DMS 273 (cell line): ENCODE measurements at regions not wholly inside any gene's neighbourhood (a gene's known extent, or its start where the extent isn't known, plus 50 kb on each side); places are given as distances from the start of the nearest gene placed in this dataset.

Experiments used
- DNase-seq: peaks from one replicate; lab custom pipeline; 2025; ENCODE audit not compliant: unreplicated experiment; lab: John Stamatoyannopoulos, UW

GRCh38 chr20:23254505-23254904 is 96.1 kb upstream of the NXT1 start:
- no peak for DNase-seq

- DNase-seq, result no peak
These were observed 96.6 kb upstream of the NXT1 start for GRCh38 chr20:23254034-23254433.

GRCh38 chr20:23253524-23253923 is 97.1 kb upstream of the NXT1 start:
- no peak for DNase-seq

- DNase-seq, result no peak
These were observed 98.8 kb upstream of the NXT1 start for GRCh38 chr20:23251779-23252178.

- DNase-seq, result no peak
These were observed 101.0 kb upstream of the NXT1 start for GRCh38 chr20:23249541-23249940.

GRCh38 chr20:23248461-23248882 is 102.1 kb upstream of the NXT1 start:
- DNase-seq, result no peak

GRCh38 chr20:23246717-23247664 is 103.6 kb upstream of the NXT1 start:
- DNase-seq, result no peak

- DNase-seq, result no peak
These were observed 104.9 kb upstream of the NXT1 start for GRCh38 chr20:23245553-23246181.

GRCh38 chr20:23244916-23245552 is 105.6 kb upstream of the NXT1 start:
- DNase-seq, result no peak

GRCh38 chr20:23244156-23244915 is 106.3 kb upstream of the NXT1 start:
- DNase-seq, result no peak

GRCh38 chr20:23243791-23244155 is 106.8 kb upstream of the NXT1 start:
- no peak for DNase-seq

- DNase-seq, result no peak
These were observed 107.9 kb upstream of the NXT1 start for GRCh38 chr20:23242556-23243180.

- no peak for DNase-seq
These were observed 108.5 kb upstream of the NXT1 start for GRCh38 chr20:23242104-23242503.

GRCh38 chr20:23241416-23241815 is 109.2 kb upstream of the NXT1 start:
- DNase-seq, result no peak

GRCh38 chr20:23240519-23240918 is 110.1 kb upstream of the NXT1 start:
- DNase-seq, result no peak

GRCh38 chr20:23237201-23237600 is 113.4 kb upstream of the NXT1 start:
- DNase-seq, result no peak

- peak; percentile 56 for DNase-seq
These were observed 115.2 kb upstream of the NXT1 start for GRCh38 chr20:23235173-23236027.

GRCh38 chr20:23234311-23235078 is 116.1 kb upstream of the NXT1 start:
- DNase-seq, result no peak

GRCh38 chr20:23233341-23233740 is 117.2 kb upstream of the NXT1 start:
- no peak for DNase-seq
